HEK293 (cell line): ENCODE measurements at regions not wholly inside any gene's neighbourhood (a gene's known extent, or its start where the extent isn't known, plus 50 kb on each side); places are given as distances from the start of the nearest gene placed in this dataset.

ENCODE experiments used
- CTCF ChIA-PET: fragments of 350-600 bp; formaldehyde crosslinking; extraction: SDS; loops from one replicate; lab custom pipeline; 2021; ENCODE audit warnings: antibody characterized with exemption; lab: Yijun Ruan, JAX
- POLR2A ChIA-PET: fragments of 300-600 bp; formaldehyde crosslinking; extraction: SDS; loops from one replicate; lab custom pipeline; 2020; ENCODE audit warnings: antibody characterized with exemption, inconsistent platforms; lab: Yijun Ruan, JAX
- H3K27ac ChIP-seq: fragments of 200-500 bp; sonication (Bioruptor generic); 2 replicates; pipeline ENCODE4 v1.5.1; 2014; ENCODE audit warnings: low read depth, low read length, control low read depth, inconsistent platforms; ENCODE audit errors: extremely low read depth
- H3K36me3 ChIP-seq, 2 experiments: fragments of 200-500 bp in 1 of 2; sonication (Bioruptor generic) in 1 of 2; 1 replicate in 1 of 2; 2 replicates in 1 of 2; pipeline ENCODE4 v1.5.1; 2014 to 2017; ENCODE audit warnings: inconsistent platforms in 2 of 2, low read length in 2 of 2; ENCODE audit not compliant: control insufficient read depth in 2 of 2, insufficient read depth in 1 of 2
- H3K4me1 ChIP-seq: fragments of 200-500 bp; sonication (Bioruptor generic); 2 replicates; pipeline ENCODE4 v1.5.1; 2014; ENCODE audit warnings: mild to moderate bottlenecking, low read length, inconsistent platforms; ENCODE audit not compliant: control insufficient read depth, insufficient read depth
- H3K4me3 ChIP-seq: 2 replicates; pipeline ENCODE4 v1.5.1; 2011; ENCODE audit warnings: low read depth, mild to moderate bottlenecking, control low read depth, low read length, moderate library complexity
- H3K9me3 ChIP-seq: fragments of 200-500 bp; sonication (Bioruptor generic); 2 replicates; pipeline ENCODE4 v1.5.1; 2014; ENCODE audit warnings: low read depth, low read length, inconsistent platforms; ENCODE audit not compliant: control insufficient read depth, insufficient read depth
- BCL11A ChIP-seq: fragments of 450-650 bp; formaldehyde crosslinking; IDR thresholded peaks from 2 replicates; pipeline ENCODE4 v1.5.1; 2016; ENCODE audit warnings: low read depth, missing biosample characterization, missing genetic modification characterization
- EGR2 ChIP-seq: fragments of 450-650 bp; formaldehyde crosslinking; IDR thresholded peaks from 2 replicates; pipeline ENCODE4 v1.5.1; 2016; ENCODE audit warnings: low read depth, missing biosample characterization, missing genetic modification characterization
- KLF1 ChIP-seq: fragments of 450-650 bp; formaldehyde crosslinking; IDR thresholded peaks from 2 replicates; pipeline ENCODE4 v1.5.1; 2016; ENCODE audit warnings: missing biosample characterization, missing genetic modification characterization
- KLF9 ChIP-seq: fragments of 450-650 bp; formaldehyde crosslinking; IDR thresholded peaks from 2 replicates; pipeline ENCODE4 v1.5.1; 2016; ENCODE audit warnings: missing biosample characterization, missing genetic modification characterization, low read depth
- SP7 ChIP-seq: fragments of 450-650 bp; formaldehyde crosslinking; IDR thresholded peaks from 2 replicates; pipeline ENCODE4 v1.5.1; 2016; ENCODE audit warnings: missing biosample characterization, missing genetic modification characterization
- YY2 ChIP-seq: fragments of 450-650 bp; formaldehyde crosslinking; IDR thresholded peaks from 2 replicates; pipeline ENCODE4 v1.5.1; 2016; ENCODE audit warnings: missing biosample characterization, missing genetic modification characterization
- ZBTB20 ChIP-seq: fragments of 450-650 bp; formaldehyde crosslinking; IDR thresholded peaks from 2 replicates; pipeline ENCODE4 v1.5.1; 2016; ENCODE audit warnings: missing biosample characterization, missing genetic modification characterization
- ZBTB26 ChIP-seq: fragments of 450-650 bp; formaldehyde crosslinking; optimal IDR thresholded peaks from 2 replicates; pipeline ENCODE3; 2016; ENCODE audit warnings: missing biosample characterization, mild to moderate bottlenecking, missing genetic modification characterization
- ZBTB8A ChIP-seq: fragments of 450-650 bp; formaldehyde crosslinking; IDR thresholded peaks from 2 replicates; pipeline ENCODE4 v1.5.1; 2016; ENCODE audit warnings: missing biosample characterization, missing genetic modification characterization
- ZIC2 ChIP-seq: fragments of 450-650 bp; formaldehyde crosslinking; IDR thresholded peaks from 2 replicates; pipeline ENCODE4 v1.5.1; 2016; ENCODE audit warnings: missing biosample characterization, missing genetic modification characterization
- ZNF10 ChIP-seq: fragments of 450-650 bp; formaldehyde crosslinking; IDR thresholded peaks from 2 replicates; pipeline ENCODE4 v1.5.1; 2017; ENCODE audit warnings: missing biosample characterization, missing genetic modification characterization
- ZNF266 ChIP-seq: fragments of 450-650 bp; formaldehyde crosslinking; IDR thresholded peaks from 2 replicates; pipeline ENCODE4 v1.5.1; 2016; ENCODE audit warnings: missing biosample characterization, missing genetic modification characterization, low read depth
- ZNF488 ChIP-seq: fragments of 450-650 bp; formaldehyde crosslinking; IDR thresholded peaks from 2 replicates; pipeline ENCODE4 v1.5.1; 2016; ENCODE audit warnings: missing biosample characterization, missing genetic modification characterization
- ZNF610 ChIP-seq: fragments of 450-650 bp; formaldehyde crosslinking; IDR thresholded peaks from 2 replicates; pipeline ENCODE4 v1.5.1; 2016; ENCODE audit warnings: missing biosample characterization, missing genetic modification characterization, borderline replicate concordance
- ZNF747 ChIP-seq: fragments of 450-650 bp; formaldehyde crosslinking; IDR thresholded peaks from 2 replicates; pipeline ENCODE4 v1.5.1; 2016; ENCODE audit warnings: missing biosample characterization, missing genetic modification characterization
- ZNF791 ChIP-seq: fragments of 450-650 bp; formaldehyde crosslinking; IDR thresholded peaks from 2 replicates; pipeline ENCODE4 v1.5.1; 2016; ENCODE audit warnings: missing biosample characterization, missing genetic modification characterization
- TF ChIP-seq, protein P1 (sequence below): fragments of 450-650 bp; formaldehyde crosslinking; IDR thresholded peaks from 2 replicates; pipeline ENCODE4 v1.5.1; 2016; ENCODE audit warnings: missing biosample characterization, missing genetic modification characterization, low read depth
- TF ChIP-seq, protein P2 (sequence below): fragments of 450-650 bp; formaldehyde crosslinking; IDR thresholded peaks from 2 replicates; pipeline ENCODE4 v1.5.1; 2017; ENCODE audit warnings: missing biosample characterization, missing genetic modification characterization
- TF ChIP-seq, protein P3 (sequence below): fragments of 450-650 bp; formaldehyde crosslinking; IDR thresholded peaks from 2 replicates; pipeline ENCODE4 v1.5.1; 2017; ENCODE audit warnings: missing biosample characterization, missing genetic modification characterization

- Histone ChIP-seq H3K36me3 (no peaks in the 10 kb centered on the region), H3K4me1 (peaks cover 3% of the 10 kb centered on the region; the same call in 1 of the 2 replicates), H3K9me3 (no peaks in the 10 kb centered on the region), H3K27ac (no peak overlapping the region), H3K4me3 (no peak overlapping the region)
- POLR2A ChIA-PET = no interaction called here
- CTCF ChIA-PET = interaction anchor here (0.5 to 1.0 kb wide), 2 partner anchors 137 to 1456 kb away, joined by 4 to 5 read pairs; no protein-coding TSS in a partner anchor
- TF ChIP-seq, protein P1, sequence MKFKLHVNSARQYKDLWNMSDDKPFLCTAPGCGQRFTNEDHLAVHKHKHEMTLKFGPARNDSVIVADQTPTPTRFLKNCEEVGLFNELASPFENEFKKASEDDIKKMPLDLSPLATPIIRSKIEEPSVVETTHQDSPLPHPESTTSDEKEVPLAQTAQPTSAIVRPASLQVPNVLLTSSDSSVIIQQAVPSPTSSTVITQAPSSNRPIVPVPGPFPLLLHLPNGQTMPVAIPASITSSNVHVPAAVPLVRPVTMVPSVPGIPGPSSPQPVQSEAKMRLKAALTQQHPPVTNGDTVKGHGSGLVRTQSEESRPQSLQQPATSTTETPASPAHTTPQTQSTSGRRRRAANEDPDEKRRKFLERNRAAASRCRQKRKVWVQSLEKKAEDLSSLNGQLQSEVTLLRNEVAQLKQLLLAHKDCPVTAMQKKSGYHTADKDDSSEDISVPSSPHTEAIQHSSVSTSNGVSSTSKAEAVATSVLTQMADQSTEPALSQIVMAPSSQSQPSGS (tag by site-specific recombination) = no peak
- TF ChIP-seq SP7 (tag by site-specific recombination) (peak; percentile 83), ZNF10 (tag by site-specific recombination) (no peak), EGR2 (no peak), ZBTB26 (no peak), ZBTB8A (tag by site-specific recombination) (no peak)
- TF ChIP-seq, protein P2, sequence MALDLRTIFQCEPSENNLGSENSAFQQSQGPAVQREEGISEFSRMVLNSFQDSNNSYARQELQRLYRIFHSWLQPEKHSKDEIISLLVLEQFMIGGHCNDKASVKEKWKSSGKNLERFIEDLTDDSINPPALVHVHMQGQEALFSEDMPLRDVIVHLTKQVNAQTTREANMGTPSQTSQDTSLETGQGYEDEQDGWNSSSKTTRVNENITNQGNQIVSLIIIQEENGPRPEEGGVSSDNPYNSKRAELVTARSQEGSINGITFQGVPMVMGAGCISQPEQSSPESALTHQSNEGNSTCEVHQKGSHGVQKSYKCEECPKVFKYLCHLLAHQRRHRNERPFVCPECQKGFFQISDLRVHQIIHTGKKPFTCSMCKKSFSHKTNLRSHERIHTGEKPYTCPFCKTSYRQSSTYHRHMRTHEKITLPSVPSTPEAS = no peak
- TF ChIP-seq, all 188 proteins: peak for 1
Measured at GRCh38 chr7:114218283-114218682, 196.3 kb upstream of the FOXP2 start.

GRCh38 chr7:114217026-114217806 lies 197.4 kb upstream of the FOXP2 start:
- H3K36me3 ChIP-seq = no peaks in the 10 kb centered on the region
- H3K4me3 ChIP-seq = no peak overlapping the region
- POLR2A ChIA-PET = interaction anchor here (0.6 kb wide), 1 partner anchor 18 kb away, joined by 3 read pairs; no protein-coding TSS in a partner anchor
- H3K4me1 ChIP-seq = peaks cover 5% of the 10 kb centered on the region
- no peaks in the 10 kb centered on the region for H3K9me3 ChIP-seq
- no peak overlapping the region for H3K27ac ChIP-seq
- TF ChIP-seq ZIC2 (tag by site-specific recombination) (no peak), ZNF747 (tag by site-specific recombination) (no peak), ZBTB20 (tag by site-specific recombination) (no peak), YY2 (tag by site-specific recombination) (no peak), ZNF488 (no peak), BCL11A (tag by site-specific recombination) (no peak), KLF1 (tag by site-specific recombination) (no peak), KLF9 (no peak), ZNF610 (no peak), ZNF266 (tag by site-specific recombination) (no peak), ZNF791 (tag by site-specific recombination) (no peak)
- TF ChIP-seq, protein P3, sequence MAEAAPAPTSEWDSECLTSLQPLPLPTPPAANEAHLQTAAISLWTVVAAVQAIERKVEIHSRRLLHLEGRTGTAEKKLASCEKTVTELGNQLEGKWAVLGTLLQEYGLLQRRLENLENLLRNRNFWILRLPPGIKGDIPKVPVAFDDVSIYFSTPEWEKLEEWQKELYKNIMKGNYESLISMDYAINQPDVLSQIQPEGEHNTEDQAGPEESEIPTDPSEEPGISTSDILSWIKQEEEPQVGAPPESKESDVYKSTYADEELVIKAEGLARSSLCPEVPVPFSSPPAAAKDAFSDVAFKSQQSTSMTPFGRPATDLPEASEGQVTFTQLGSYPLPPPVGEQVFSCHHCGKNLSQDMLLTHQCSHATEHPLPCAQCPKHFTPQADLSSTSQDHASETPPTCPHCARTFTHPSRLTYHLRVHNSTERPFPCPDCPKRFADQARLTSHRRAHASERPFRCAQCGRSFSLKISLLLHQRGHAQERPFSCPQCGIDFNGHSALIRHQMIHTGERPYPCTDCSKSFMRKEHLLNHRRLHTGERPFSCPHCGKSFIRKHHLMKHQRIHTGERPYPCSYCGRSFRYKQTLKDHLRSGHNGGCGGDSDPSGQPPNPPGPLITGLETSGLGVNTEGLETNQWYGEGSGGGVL = no peak
- CTCF ChIA-PET = no interaction called here
